MCF 10A (cell line): ENCODE measurements at regions not wholly inside any gene's neighbourhood (a gene's known extent, or its start where the extent isn't known, plus 50 kb on each side); places are given as distances from the start of the nearest gene placed in this dataset.

Source experiments
- BruUV-seq: library from RNA; stranded (reverse); fragments of 400-500 nt; replicated peaks from 2 replicates; lab custom pipeline; 2021; lab: Mats Ljungman, UMichigan
- CTCF ChIA-PET: fragments of 300-600 bp; sonication (Branson Sonifier 250); formaldehyde crosslinking; extraction: SDS; loops from one replicate; lab custom pipeline; 2021; ENCODE audit warnings: antibody characterized with exemption, inconsistent platforms; lab: Yijun Ruan, JAX
- POLR2A ChIA-PET: fragments of 300-600, 350-650 bp; sonication (Branson Sonifier 250); formaldehyde crosslinking; extraction: SDS; loops from one replicate; lab custom pipeline; 2020; ENCODE audit warnings: antibody characterized with exemption, inconsistent platforms; lab: Yijun Ruan, JAX
- DNase-seq: peaks from one replicate; pipeline ENCODE4 v3.0.0-alpha.2; 2018; ENCODE audit not compliant: unreplicated experiment
- H3K27ac Mint-ChIP-seq: one replicate; pipeline ENCODE4 v1.8.0; 2022; ENCODE audit warnings: mild to moderate bottlenecking, low read depth, mixed read lengths; ENCODE audit not compliant: unreplicated experiment
- H3K27me3 Mint-ChIP-seq: one replicate; pipeline ENCODE4 v1.8.0; 2022; ENCODE audit warnings: mixed read lengths; ENCODE audit not compliant: insufficient read depth, unreplicated experiment
- H3K36me3 Mint-ChIP-seq: one replicate; pipeline ENCODE4 v1.8.0; 2022; ENCODE audit warnings: mild to moderate bottlenecking, moderate library complexity, mixed read lengths; ENCODE audit not compliant: insufficient read depth, unreplicated experiment
- H3K4me1 Mint-ChIP-seq: one replicate; pipeline ENCODE4 v1.8.0; 2022; ENCODE audit warnings: mixed read lengths; ENCODE audit not compliant: insufficient read depth, unreplicated experiment
- H3K4me3 Mint-ChIP-seq: one replicate; pipeline ENCODE4 v1.8.0; 2022; ENCODE audit warnings: mild to moderate bottlenecking, moderate library complexity, mixed read lengths; ENCODE audit not compliant: unreplicated experiment
- H3K9me3 Mint-ChIP-seq: one replicate; pipeline ENCODE4 v1.8.0; 2022; ENCODE audit warnings: mixed read lengths; ENCODE audit not compliant: unreplicated experiment
- CTCF ChIP-seq: fragments of 200-600 bp; IDR thresholded peaks from one replicate; pipeline ENCODE4 v1.8.0; 2022; ENCODE audit warnings: antibody characterized with exemption, mild to moderate bottlenecking; ENCODE audit not compliant: unreplicated experiment
- intact Hi-C: fragments of 100-400 bp; cut with micrococcal nuclease; formaldehyde crosslinking; loops from 2 replicates; pipeline ENCODE4 v1.14.1; 2022

GRCh38 chrX:144716187-144716586 is 531.1 kb upstream of the SPANXN1 start:
- CTCF ChIA-PET: interaction anchor here (0.6 kb wide), 1 partner anchor 177 kb away, joined by 3 read pairs; no protein-coding TSS in a partner anchor
- no peak for DNase-seq
- POLR2A ChIA-PET: no interaction called here
- peak overlapping the region; percentile 75 for H3K27ac Mint-ChIP-seq
- no peaks in the 10 kb centered on the region for H3K9me3 Mint-ChIP-seq
- no TSS peak for BruUV-seq
- H3K27me3 Mint-ChIP-seq: no peaks in the 10 kb centered on the region
- no peak for TF ChIP-seq CTCF
- peaks cover 14% of the 10 kb centered on the region for H3K4me1 Mint-ChIP-seq
- intact Hi-C loops: no loop called here
- H3K4me3 Mint-ChIP-seq: no peak overlapping the region
- peaks cover 6% of the 10 kb centered on the region for H3K36me3 Mint-ChIP-seq

- Mint-ChIP-seq H3K27me3 (no peaks in the 10 kb centered on the region), H3K27ac (peak overlapping the region; percentile 23), H3K4me1 (peaks cover 13% of the 10 kb centered on the region), H3K36me3 (peaks cover 6% of the 10 kb centered on the region), H3K9me3 (no peaks in the 10 kb centered on the region), H3K4me3 (no peak overlapping the region)
- CTCF ChIA-PET: no interaction called here
- intact Hi-C loops: no loop called here
- BruUV-seq: no TSS peak
- DNase-seq: no peak
- no peak for TF ChIP-seq CTCF
- POLR2A ChIA-PET: no interaction called here
These were observed 529.6 kb upstream of the SPANXN1 start for GRCh38 chrX:144717682-144718081.

GRCh38 chrX:144722307-144722706 is 525.0 kb upstream of the SPANXN1 start:
- DNase-seq: no peak
- intact Hi-C loops: no loop called here
- POLR2A ChIA-PET: no interaction called here
- peak; percentile 15 for TF ChIP-seq CTCF
- no TSS peak for BruUV-seq
- no peaks in the 10 kb centered on the region for H3K27me3 Mint-ChIP-seq
- peaks cover 6% of the 10 kb centered on the region for H3K36me3 Mint-ChIP-seq
- peak overlapping the region; percentile 61 for H3K27ac Mint-ChIP-seq
- H3K9me3 Mint-ChIP-seq: no peaks in the 10 kb centered on the region
- no peak overlapping the region for H3K4me3 Mint-ChIP-seq
- CTCF ChIA-PET: no interaction called here
- peaks cover 24% of the 10 kb centered on the region for H3K4me1 Mint-ChIP-seq

- H3K27ac Mint-ChIP-seq: peak overlapping the region; percentile 97
- TF ChIP-seq CTCF: no peak
- no peaks in the 10 kb centered on the region for H3K27me3 Mint-ChIP-seq
- peaks cover 44% of the 10 kb centered on the region for H3K4me1 Mint-ChIP-seq
- no TSS peak for BruUV-seq
- POLR2A ChIA-PET: no interaction called here
- CTCF ChIA-PET: interaction anchor here (0.6 kb wide), 2 partner anchors 114 to 1837 kb away, joined by 3 to 5 read pairs; no protein-coding TSS in a partner anchor
- intact Hi-C loops: loop anchor here (5.0 kb wide), 2 partner anchors 62 to 167 kb away; no protein-coding TSS in a partner anchor
- H3K9me3 Mint-ChIP-seq: peaks cover 5% of the 10 kb centered on the region
- DNase-seq: peak; percentile 79
- peak overlapping the region; percentile 65 for H3K4me3 Mint-ChIP-seq
- H3K36me3 Mint-ChIP-seq: no peaks in the 10 kb centered on the region
These were observed 516.8 kb upstream of the SPANXN1 start for GRCh38 chrX:144730471-144730870.
